Breast epithelium (tissue), 4 donors: ENCODE measurements at regions not wholly inside any gene's neighbourhood (a gene's known extent, or its start where the extent isn't known, plus 50 kb on each side); places are given as distances from the start of the nearest gene placed in this dataset.

Experiments
- DNase-seq, 2 donors: peaks; one replicate each; pipeline ENCODE4 v3.0.0-alpha.2; 2019; ENCODE audit warnings: low spot score in 2 of 2
- H3K27ac ChIP-seq, 2 donors: fragments of 200-600 bp; sonication (generic) in 1 of 2; one replicate each; pipeline ENCODE4 v1.5.1; 2016 to 2019; ENCODE audit warnings: mild to moderate bottlenecking in 1 of 2
- H3K27me3 ChIP-seq, 2 donors: fragments of 200-600 bp; sonication (generic) in 1 of 2; one replicate each; pipeline versions ENCODE4 v1.5.1 to v1.6.0; 2017 to 2019; ENCODE audit warnings: control low read depth in 1 of 2, mild to moderate bottlenecking in 1 of 2
- H3K36me3 ChIP-seq: fragments of 200-600 bp; one replicate; pipeline ENCODE4 v1.5.1; 2019
- H3K4me1 ChIP-seq, 2 donors: fragments of 200-600 bp; sonication (generic); one replicate each; pipeline ENCODE4 v1.5.1; 2016 to 2019; ENCODE audit warnings: control low read depth in 1 of 2
- H3K4me3 ChIP-seq, 3 donors: fragments of 200-600 bp; sonication (generic); 1 replicate in 2 of 3; 2 replicates in 1 of 3; pipeline ENCODE4 v1.5.1; 2016 to 2019; ENCODE audit warnings: mild to moderate bottlenecking in 3 of 3, moderate library complexity in 2 of 3
- H3K9me3 ChIP-seq, 2 donors: fragments of 200-600 bp; sonication (generic) in 1 of 2; one replicate each; pipeline ENCODE4 v1.5.1; 2016 to 2019; ENCODE audit warnings: control low read depth in 1 of 2
- POLR2A ChIP-seq: fragments of 450-650 bp; IDR thresholded peaks from one replicate; pipeline ENCODE4 v1.6.1; 2016; ENCODE audit warnings: antibody characterized with exemption, mild to moderate bottlenecking, moderate library complexity
- POLR2AphosphoS5 ChIP-seq, 3 donors: sonication (generic); formaldehyde crosslinking; IDR thresholded peaks; one replicate each; pipeline ENCODE4 v1.6.1; 2017; ENCODE audit warnings: antibody characterized with exemption in 3 of 3
- intact Hi-C: fragments of 100-400 bp; cut with DNase I; formaldehyde crosslinking; loops from one replicate; pipeline ENCODE4 v1.15.1; 2023; ENCODE audit warnings: low total_unique reads
- TF ChIP-seq, protein P1 (sequence below), 3 donors: fragments of 450-650 bp; IDR thresholded peaks; one replicate each; pipeline ENCODE4 v1.5.1; 2016 to 2017; ENCODE audit warnings: antibody characterized with exemption in 3 of 3, mild to moderate bottlenecking in 3 of 3, moderate library complexity in 3 of 3

GRCh38 chr10:20466731-20467130 lies 430.4 kb downstream of the NEBL start:
- Histone ChIP-seq H3K27me3 (no peaks in the 10 kb centered on the region), H3K4me1 (no peaks in the 10 kb centered on the region), H3K9me3 (peaks cover 5 to 6% of the 10 kb centered on the region in 2 donors), H3K27ac (no peak overlapping the region), H3K36me3 (no peaks in the 10 kb centered on the region), H3K4me3 (no peak overlapping the region)
- DNase-seq: no peak
- TF ChIP-seq, protein P1, sequence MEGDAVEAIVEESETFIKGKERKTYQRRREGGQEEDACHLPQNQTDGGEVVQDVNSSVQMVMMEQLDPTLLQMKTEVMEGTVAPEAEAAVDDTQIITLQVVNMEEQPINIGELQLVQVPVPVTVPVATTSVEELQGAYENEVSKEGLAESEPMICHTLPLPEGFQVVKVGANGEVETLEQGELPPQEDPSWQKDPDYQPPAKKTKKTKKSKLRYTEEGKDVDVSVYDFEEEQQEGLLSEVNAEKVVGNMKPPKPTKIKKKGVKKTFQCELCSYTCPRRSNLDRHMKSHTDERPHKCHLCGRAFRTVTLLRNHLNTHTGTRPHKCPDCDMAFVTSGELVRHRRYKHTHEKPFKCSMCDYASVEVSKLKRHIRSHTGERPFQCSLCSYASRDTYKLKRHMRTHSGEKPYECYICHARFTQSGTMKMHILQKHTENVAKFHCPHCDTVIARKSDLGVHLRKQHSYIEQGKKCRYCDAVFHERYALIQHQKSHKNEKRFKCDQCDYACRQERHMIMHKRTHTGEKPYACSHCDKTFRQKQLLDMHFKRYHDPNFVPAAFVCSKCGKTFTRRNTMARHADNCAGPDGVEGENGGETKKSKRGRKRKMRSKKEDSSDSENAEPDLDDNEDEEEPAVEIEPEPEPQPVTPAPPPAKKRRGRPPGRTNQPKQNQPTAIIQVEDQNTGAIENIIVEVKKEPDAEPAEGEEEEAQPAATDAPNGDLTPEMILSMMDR (IDR thresholded peaks at IDR 0.05): no peak
- TF ChIP-seq POLR2A: no peak
- no peak for TF ChIP-seq POLR2AphosphoS5 (IDR thresholded peaks at IDR 0.05)
- intact Hi-C loops: no loop called here

DNA sequence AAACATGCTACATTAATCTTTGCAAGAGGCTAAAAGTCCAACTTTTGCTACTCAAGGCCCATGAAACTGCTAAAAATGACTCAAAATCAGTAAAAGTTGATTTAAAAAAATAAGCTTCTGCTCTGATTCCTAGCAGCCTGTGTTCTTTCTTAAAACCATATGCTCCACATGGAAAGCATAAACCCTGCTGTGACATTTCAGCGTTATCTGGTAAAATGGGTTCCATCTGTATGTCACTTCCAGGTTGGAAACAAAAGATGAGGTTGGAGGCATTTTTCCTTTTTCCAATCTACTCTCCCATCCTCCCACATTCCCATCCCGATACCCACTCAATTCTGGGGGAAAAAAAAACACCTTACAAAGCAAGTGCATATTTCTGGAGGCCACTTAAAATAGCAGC lies 439.5 kb downstream of the NEBL start:
- no peaks in the 10 kb centered on the region for H3K27me3 ChIP-seq
- H3K27ac ChIP-seq: no peak overlapping the region
- H3K4me1 ChIP-seq: no peaks in the 10 kb centered on the region
- no peak for DNase-seq
- TF ChIP-seq POLR2A (no peak), POLR2AphosphoS5 (IDR thresholded peaks at IDR 0.05) (no peak)
- TF ChIP-seq, protein P1 (IDR thresholded peaks at IDR 0.05): no peak
- intact Hi-C loops: no loop called here
- H3K9me3 ChIP-seq: no peaks in the 10 kb centered on the region
- H3K36me3 ChIP-seq: no peaks in the 10 kb centered on the region
- H3K4me3 ChIP-seq: no peak overlapping the region

- no peaks in the 10 kb centered on the region for H3K4me1 ChIP-seq
- H3K27ac ChIP-seq: no peak overlapping the region
- intact Hi-C loops: no loop called here
- no peak overlapping the region for H3K4me3 ChIP-seq
- H3K9me3 ChIP-seq: no peaks in the 10 kb centered on the region
- H3K27me3 ChIP-seq: no peaks in the 10 kb centered on the region
- no peak for DNase-seq
- no peaks in the 10 kb centered on the region for H3K36me3 ChIP-seq
- TF ChIP-seq, protein P1 (IDR thresholded peaks at IDR 0.05): no peak
- TF ChIP-seq POLR2AphosphoS5 (IDR thresholded peaks at IDR 0.05): no peak
- TF ChIP-seq POLR2A: no peak
These were observed 441.3 kb downstream of the NEBL start for GRCh38 chr10:20455774-20456173.

GRCh38 chr10:20454331-20454730 lies 442.8 kb downstream of the NEBL start:
- Histone ChIP-seq H3K27ac (no peak overlapping the region), H3K27me3 (no peaks in the 10 kb centered on the region), H3K36me3 (no peaks in the 10 kb centered on the region), H3K4me3 (no peak overlapping the region), H3K4me1 (no peaks in the 10 kb centered on the region), H3K9me3 (no peaks in the 10 kb centered on the region)
- no peak for DNase-seq
- TF ChIP-seq, protein P1 (IDR thresholded peaks at IDR 0.05): no peak
- no peak for TF ChIP-seq POLR2AphosphoS5 (IDR thresholded peaks at IDR 0.05)
- no peak for TF ChIP-seq POLR2A
- intact Hi-C loops: no loop called here

DNA sequence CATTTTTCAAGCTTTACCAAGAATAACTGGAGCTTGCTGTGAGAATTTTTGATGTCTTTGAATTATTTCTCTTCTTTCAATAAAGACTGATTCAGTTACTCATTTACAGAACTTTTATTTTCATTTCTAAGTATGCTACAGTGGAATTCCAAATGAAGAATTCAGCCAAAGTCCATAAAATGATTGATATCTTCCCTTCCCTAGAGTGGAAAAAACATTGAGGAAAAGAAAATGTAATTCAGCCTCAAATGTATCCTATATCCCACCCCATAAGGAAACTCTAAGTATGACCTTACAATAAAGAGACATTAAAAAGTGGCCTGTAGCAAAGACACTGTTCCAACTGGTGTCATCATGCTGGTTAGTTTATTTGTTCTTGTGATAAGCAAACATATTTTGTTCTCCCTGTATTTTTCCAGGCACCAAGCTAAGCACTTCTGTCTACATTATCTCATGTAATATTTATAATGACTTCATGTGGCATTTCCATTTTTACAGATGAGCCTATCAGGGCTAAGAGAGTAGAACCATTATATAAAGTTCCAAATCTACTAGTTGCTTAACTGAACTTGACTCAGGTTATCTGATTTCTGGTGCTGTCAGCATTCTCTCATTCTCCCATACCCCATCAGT lies 450.4 kb downstream of the NEBL start:
- H3K36me3 ChIP-seq: no peaks in the 10 kb centered on the region
- no peak for TF ChIP-seq POLR2A
- TF ChIP-seq POLR2AphosphoS5 (IDR thresholded peaks at IDR 0.05): no peak
- TF ChIP-seq, protein P1 (IDR thresholded peaks at IDR 0.05): no peak
- H3K4me1 ChIP-seq: no peaks in the 10 kb centered on the region
- no peaks in the 10 kb centered on the region for H3K27me3 ChIP-seq
- intact Hi-C loops: loop anchor here (10.0 kb wide), 1 partner anchor 478 kb away; no protein-coding TSS in a partner anchor
- no peaks in the 10 kb centered on the region for H3K9me3 ChIP-seq
- DNase-seq: no peak
- H3K27ac ChIP-seq: no peak overlapping the region
- H3K4me3 ChIP-seq: no peak overlapping the region
